K562 (cell line): ENCODE measurements at regions not wholly inside any gene's neighbourhood (a gene's known extent, or its start where the extent isn't known, plus 50 kb on each side); places are given as distances from the start of the nearest gene placed in this dataset.

ENCODE experiments used
- CAMTA2 ChIP-seq: fragments of 250-450 bp; sonication (Bioruptor Pico); conservative IDR thresholded peaks from 2 replicates; pipeline ENCODE4 v1.5.1; 2022
- GABPB1 ChIP-seq: sonication (generic); formaldehyde crosslinking; IDR thresholded peaks from 2 replicates; pipeline ENCODE4 v1.8.0; 2022; ENCODE audit warnings: mild to moderate bottlenecking, missing genetic modification reagents
- JUNB ChIP-seq: fragments of 450-650 bp; formaldehyde crosslinking; conservative IDR thresholded peaks from 2 replicates; pipeline ENCODE4 v1.4.0; 2020; ENCODE audit warnings: mild to moderate bottlenecking
- MTA3 ChIP-seq: fragments of 450-650 bp; formaldehyde crosslinking; IDR thresholded peaks from 2 replicates; pipeline ENCODE4 v1.6.1; 2017; ENCODE audit warnings: mild to moderate bottlenecking, borderline replicate concordance
- SIRT6 ChIP-seq: IDR thresholded peaks from one replicate; pipeline ENCODE4 v1.6.1; 2012; ENCODE audit warnings: low read depth, mild to moderate bottlenecking, control low read depth, inconsistent platforms, low read length, moderate library complexity
- SMAD1 ChIP-seq: fragments of 150-350 bp; IDR thresholded peaks from 2 replicates; pipeline ENCODE4 v1.6.1; 2014; ENCODE audit warnings: low read length, low read depth; ENCODE audit not compliant: partially characterized antibody
- TEAD1 ChIP-seq, 2 experiments: fragments of 450-650 bp in 1 of 2; sonication (generic) in 1 of 2; formaldehyde crosslinking; IDR thresholded peaks; 2 replicates each; pipeline versions ENCODE4 v1.4.0 to v1.8.0; 2020 to 2022; ENCODE audit warnings: mild to moderate bottlenecking in 2 of 2, missing genetic modification reagents in 1 of 2
- ZBTB1 ChIP-seq: sonication (generic); formaldehyde crosslinking; IDR thresholded peaks from 2 replicates; pipeline ENCODE4 v1.8.1; 2023; ENCODE audit warnings: missing genetic modification reagents, low read depth, mild to moderate bottlenecking, borderline replicate concordance
- ZNF143 ChIP-seq: sonication (generic); formaldehyde crosslinking; IDR thresholded peaks from 2 replicates; pipeline ENCODE4 v1.9.0; 2022; ENCODE audit warnings: mild to moderate bottlenecking, missing genetic modification reagents
- ZNF431 ChIP-seq: sonication (generic); formaldehyde crosslinking; IDR thresholded peaks from 2 replicates; pipeline ENCODE4 v1.8.0; 2022; ENCODE audit warnings: mild to moderate bottlenecking, missing genetic modification reagents
- TF ChIP-seq, protein P1 (sequence below): sonication (generic); formaldehyde crosslinking; IDR thresholded peaks from 2 replicates; pipeline ENCODE4 v1.8.0; 2023; ENCODE audit warnings: missing genetic modification reagents, mild to moderate bottlenecking, borderline replicate concordance

DNA sequence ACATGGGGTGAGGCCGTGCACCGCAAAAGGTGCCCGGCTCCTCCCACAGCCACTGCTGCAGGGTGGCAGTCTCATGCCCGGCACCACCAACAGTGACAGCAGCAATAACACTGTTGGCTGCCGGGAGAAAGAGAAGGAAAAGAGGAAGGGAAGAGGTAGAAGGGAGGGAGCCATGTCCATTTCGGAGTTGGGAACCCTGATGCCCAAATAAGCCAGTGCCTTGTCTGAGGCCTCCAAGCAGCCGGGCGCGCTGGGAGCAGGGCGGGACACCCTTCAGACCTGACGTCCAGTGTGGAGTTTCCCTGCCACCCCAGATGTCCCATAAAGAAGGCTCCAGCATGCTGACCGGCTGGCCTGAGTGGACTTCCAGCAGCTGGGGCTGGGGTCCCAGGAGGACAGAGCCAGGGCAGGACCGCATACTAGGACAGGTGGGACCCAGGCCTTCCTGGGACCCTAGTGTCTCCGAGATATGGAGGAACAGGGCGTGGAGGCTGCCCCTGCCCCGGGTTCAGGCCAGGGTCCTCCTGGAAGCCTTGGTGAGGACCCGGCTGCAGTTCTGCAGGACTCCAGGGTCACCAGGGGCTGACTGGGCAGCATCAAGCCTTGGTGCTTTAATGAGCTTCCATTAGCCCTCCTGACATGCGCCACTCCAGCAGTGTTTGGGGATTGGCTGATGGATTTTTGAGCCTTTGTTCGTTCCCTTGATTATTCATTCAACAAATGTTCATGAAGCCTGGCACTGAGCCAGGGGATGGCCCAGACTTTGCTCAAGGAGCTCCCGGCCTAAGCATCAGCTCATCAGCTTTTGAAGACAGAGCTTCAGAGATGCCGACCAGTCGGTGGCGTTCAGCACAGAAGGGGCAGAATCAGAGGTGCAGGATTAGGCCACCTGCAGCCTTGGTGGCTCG is 223.6 kb upstream of the CIBAR2 start (continued):
- TF ChIP-seq JUNB (CRISPR knock-in tag) (0 out of 2 replicates have a peak, but pooled peaks have one; percentile 13), ZBTB1 (CRISPR knock-in tag) (peak; percentile 61; the same call in 1 of the 2 replicates), SIRT6 (no peak), SMAD1 (no peak), ZNF143 (CRISPR knock-in tag) (0 out of 2 replicates have a peak, but pooled peaks have one; percentile 41), ZNF431 (CRISPR knock-in tag) (no peak), MTA3 (no peak), TEAD1 (CRISPR knock-in tag; IDR thresholded peaks at IDR 0.05) (0 out of 4 replicates have a peak, but pooled peaks of 1 of the 2 experiments have one; percentile 33), GABPB1 (CRISPR knock-in tag) (0 out of 2 replicates have a peak, but pooled peaks have one; percentile 43), CAMTA2 (CRISPR knock-in tag) (no peak)
- TF ChIP-seq, protein P1, sequence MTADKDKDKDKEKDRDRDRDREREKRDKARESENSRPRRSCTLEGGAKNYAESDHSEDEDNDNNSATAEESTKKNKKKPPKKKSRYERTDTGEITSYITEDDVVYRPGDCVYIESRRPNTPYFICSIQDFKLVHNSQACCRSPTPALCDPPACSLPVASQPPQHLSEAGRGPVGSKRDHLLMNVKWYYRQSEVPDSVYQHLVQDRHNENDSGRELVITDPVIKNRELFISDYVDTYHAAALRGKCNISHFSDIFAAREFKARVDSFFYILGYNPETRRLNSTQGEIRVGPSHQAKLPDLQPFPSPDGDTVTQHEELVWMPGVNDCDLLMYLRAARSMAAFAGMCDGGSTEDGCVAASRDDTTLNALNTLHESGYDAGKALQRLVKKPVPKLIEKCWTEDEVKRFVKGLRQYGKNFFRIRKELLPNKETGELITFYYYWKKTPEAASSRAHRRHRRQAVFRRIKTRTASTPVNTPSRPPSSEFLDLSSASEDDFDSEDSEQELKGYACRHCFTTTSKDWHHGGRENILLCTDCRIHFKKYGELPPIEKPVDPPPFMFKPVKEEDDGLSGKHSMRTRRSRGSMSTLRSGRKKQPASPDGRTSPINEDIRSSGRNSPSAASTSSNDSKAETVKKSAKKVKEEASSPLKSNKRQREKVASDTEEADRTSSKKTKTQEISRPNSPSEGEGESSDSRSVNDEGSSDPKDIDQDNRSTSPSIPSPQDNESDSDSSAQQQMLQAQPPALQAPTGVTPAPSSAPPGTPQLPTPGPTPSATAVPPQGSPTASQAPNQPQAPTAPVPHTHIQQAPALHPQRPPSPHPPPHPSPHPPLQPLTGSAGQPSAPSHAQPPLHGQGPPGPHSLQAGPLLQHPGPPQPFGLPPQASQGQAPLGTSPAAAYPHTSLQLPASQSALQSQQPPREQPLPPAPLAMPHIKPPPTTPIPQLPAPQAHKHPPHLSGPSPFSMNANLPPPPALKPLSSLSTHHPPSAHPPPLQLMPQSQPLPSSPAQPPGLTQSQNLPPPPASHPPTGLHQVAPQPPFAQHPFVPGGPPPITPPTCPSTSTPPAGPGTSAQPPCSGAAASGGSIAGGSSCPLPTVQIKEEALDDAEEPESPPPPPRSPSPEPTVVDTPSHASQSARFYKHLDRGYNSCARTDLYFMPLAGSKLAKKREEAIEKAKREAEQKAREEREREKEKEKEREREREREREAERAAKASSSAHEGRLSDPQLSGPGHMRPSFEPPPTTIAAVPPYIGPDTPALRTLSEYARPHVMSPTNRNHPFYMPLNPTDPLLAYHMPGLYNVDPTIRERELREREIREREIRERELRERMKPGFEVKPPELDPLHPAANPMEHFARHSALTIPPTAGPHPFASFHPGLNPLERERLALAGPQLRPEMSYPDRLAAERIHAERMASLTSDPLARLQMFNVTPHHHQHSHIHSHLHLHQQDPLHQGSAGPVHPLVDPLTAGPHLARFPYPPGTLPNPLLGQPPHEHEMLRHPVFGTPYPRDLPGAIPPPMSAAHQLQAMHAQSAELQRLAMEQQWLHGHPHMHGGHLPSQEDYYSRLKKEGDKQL (CRISPR knock-in tag) = peak; percentile 74; the same call in 1 of the 2 replicates
